H1 (cell line): ENCODE measurements at regions not wholly inside any gene's neighbourhood (a gene's known extent, or its start where the extent isn't known, plus 50 kb on each side); places are given as distances from the start of the nearest gene placed in this dataset.

ENCODE experiments used
- ATF2 ChIP-seq: IDR thresholded peaks from 2 replicates; pipeline ENCODE4 v1.6.1; 2012; ENCODE audit warnings: low read length, inconsistent platforms
- BACH1 ChIP-seq: IDR thresholded peaks from 2 replicates; pipeline ENCODE4 v1.6.1; 2012; ENCODE audit warnings: low read length, improper control_type of control experiment
- CBX5 ChIP-seq: fragments of 300-800, 300-1000 bp; sonication (generic); IDR thresholded peaks from 2 replicates; pipeline ENCODE4 v1.7.1; 2016; ENCODE audit warnings: antibody characterized with exemption, low read length, low read depth
- CHD2 ChIP-seq: IDR thresholded peaks from 2 replicates; pipeline ENCODE4 v1.6.1; 2012; ENCODE audit warnings: low read length, improper control_type of control experiment
- CHD7 ChIP-seq: fragments of 300-600 bp; sonication (generic); IDR thresholded peaks from 2 replicates; pipeline ENCODE4 v1.7.1; 2012; ENCODE audit warnings: low read length, moderate library complexity, mild to moderate bottlenecking, inconsistent platforms; ENCODE audit not compliant: insufficient replicate concordance
- GABPA ChIP-seq: IDR thresholded peaks from 2 replicates; pipeline ENCODE4 v1.6.1; 2011; ENCODE audit warnings: mild to moderate bottlenecking, low read length, moderate library complexity, borderline replicate concordance; ENCODE audit not compliant: insufficient read depth
- SP1 ChIP-seq: IDR thresholded peaks from 2 replicates; pipeline ENCODE4 v1.6.1; 2011; ENCODE audit warnings: low read depth, low read length
- SUZ12 ChIP-seq: fragments of 200-600 bp; sonication (generic); IDR thresholded peaks from 2 replicates; pipeline ENCODE4 v1.6.1; 2012; ENCODE audit warnings: mild to moderate bottlenecking, inconsistent platforms, low read length, moderate library complexity, mixed read lengths
- TEAD4 ChIP-seq: IDR thresholded peaks from 2 replicates; pipeline ENCODE4 v1.6.1; 2012; ENCODE audit warnings: low read depth, low read length, inconsistent platforms, mixed read lengths
- YY1 ChIP-seq: IDR thresholded peaks from 2 replicates; pipeline ENCODE4 v1.6.1; 2011; ENCODE audit warnings: low read depth, mild to moderate bottlenecking, low read length

- TF ChIP-seq CHD7: no peak
- TF ChIP-seq TEAD4: no peak
- no peak for TF ChIP-seq SP1
- TF ChIP-seq BACH1: no peak
- TF ChIP-seq YY1: no peak
- TF ChIP-seq ATF2: no peak
- TF ChIP-seq SUZ12: no peak
- TF ChIP-seq CBX5: no peak
- TF ChIP-seq GABPA: no peak
- TF ChIP-seq CHD2: no peak
These were observed 287.2 kb downstream of the ARL4A start (continued) for GRCh38 chr7:12974451-12975166.
